NCI-H1436 (cell line): ENCODE measurements at regions not wholly inside any gene's neighbourhood (a gene's known extent, or its start where the extent isn't known, plus 50 kb on each side); places are given as distances from the start of the nearest gene placed in this dataset.
"Not testable (repeated sequence)": the region's sequence is repeated elsewhere in the genome, so short reads cannot be mapped to it uniquely, and the experiment has no call there.

ENCODE experiments used
- DNase-seq: peaks from one replicate; lab custom pipeline; 2025; lab: John Stamatoyannopoulos, UW

DNA sequence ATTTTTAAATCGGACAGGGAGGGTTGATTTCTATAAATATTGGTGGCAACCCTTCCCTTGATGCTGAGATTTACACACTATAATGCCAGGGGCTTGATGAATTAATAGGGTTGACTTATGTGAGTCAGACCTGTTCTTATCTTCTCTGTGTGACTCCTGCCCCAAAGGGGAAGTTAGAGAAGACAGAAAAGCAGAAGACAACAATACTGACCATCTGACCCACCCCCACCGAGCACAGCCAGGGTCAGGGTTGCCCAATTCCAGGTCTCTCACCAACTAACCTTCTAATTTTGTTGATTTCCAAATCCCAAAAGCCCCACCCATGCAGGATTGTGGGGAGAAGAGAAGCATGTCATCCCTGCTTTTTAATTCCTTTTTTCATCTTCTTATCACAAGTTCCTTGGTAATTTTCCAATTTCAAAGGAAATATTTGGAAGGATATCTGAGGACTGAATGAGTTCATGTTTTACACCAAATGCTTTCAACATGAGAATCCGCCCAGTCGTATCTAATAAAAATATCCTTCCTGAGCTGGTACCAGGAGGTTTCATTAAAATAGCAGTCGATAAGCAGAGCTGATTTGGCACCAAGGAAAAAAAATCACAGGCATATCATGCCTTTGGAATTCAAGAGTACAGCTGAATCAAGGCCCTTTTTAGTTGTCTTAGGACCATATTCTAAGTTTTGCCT lies 603.4 kb upstream of the CDH11 start:
- DNase-seq: no peak

DNA sequence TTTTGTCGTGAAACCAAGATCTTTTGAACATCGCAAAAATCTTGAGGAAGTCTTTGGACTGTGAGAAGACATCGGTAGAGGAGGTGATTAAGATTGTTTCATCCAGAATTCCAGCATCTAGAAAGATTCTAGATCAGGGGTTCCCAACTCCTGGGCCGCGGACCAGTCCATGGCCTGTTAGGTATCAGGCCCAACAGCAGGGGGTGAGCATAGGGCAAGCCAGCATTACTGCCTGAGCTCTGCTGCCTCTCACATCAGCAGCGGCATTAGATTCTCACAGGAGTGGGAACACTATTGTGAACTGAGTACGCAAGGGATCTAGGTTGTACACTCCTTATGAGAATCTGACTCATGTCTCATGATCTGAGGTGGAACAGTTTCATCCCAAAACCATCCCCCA lies 600.6 kb upstream of the CDH11 start:
- no peak for DNase-seq

DNA sequence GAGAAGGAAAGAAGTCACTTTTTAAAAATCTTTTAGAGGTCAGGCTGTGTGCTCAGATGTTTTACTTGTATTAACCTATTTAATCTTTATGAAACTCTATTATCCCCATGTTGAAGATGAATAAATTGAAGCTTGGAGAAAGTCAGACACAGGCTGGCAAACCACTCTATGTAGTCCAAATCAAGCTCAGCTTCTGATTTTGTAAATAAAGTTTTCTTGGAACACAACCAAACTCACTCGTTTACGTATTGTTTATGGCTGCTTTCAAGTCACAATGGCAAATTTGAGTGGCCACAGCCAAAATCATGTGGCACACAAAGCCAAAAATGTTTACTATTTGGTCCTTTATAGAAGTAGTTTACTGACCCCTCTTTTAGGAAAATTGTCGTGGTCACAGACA lies 596.0 kb upstream of the CDH11 start:
- no peak for DNase-seq

DNA sequence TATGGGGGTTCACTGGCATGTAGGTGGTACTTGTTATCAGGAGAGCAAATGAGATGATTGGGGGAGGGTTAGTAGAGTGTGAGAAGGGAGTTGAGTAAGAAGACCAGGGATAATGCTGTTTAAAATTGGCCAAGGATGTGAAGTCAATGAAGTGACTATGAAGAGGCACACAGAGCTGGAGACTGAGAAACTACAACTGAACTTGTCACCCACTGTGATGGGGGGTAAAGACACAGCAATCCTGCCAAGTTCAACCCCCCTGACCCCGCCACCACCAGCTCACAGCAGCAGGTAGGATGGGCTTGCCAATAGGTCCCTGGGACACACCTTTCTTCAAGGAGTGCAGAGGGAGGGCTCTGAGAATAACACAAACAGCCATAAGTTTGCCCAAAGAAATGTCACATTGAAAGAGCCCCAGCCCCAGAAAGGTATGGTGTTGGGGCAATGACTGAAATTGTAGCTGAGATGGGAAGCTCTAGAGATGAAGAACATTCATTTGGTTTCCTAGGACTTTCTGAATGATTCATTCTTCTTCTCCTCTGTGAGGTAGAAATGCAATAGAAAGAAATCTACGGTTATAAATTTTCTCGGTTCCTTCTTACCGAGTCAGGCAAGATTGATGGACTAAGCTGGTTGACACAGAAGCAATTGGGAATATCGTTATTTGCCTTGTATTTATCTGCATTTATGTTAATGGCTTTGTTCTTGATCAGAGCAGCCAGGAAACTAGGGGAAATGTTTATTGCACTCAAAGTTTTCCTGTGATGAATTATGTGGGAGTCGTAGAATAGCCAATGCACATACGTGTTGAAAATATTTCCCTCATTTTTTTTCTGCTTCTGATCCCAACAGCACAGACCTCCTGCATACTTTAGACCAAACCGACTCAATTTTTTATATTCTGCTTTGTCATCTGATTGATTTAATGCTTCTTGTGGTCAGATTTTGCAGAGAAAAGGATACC lies 595.2 kb upstream of the CDH11 start:
- DNase-seq: no peak

DNA sequence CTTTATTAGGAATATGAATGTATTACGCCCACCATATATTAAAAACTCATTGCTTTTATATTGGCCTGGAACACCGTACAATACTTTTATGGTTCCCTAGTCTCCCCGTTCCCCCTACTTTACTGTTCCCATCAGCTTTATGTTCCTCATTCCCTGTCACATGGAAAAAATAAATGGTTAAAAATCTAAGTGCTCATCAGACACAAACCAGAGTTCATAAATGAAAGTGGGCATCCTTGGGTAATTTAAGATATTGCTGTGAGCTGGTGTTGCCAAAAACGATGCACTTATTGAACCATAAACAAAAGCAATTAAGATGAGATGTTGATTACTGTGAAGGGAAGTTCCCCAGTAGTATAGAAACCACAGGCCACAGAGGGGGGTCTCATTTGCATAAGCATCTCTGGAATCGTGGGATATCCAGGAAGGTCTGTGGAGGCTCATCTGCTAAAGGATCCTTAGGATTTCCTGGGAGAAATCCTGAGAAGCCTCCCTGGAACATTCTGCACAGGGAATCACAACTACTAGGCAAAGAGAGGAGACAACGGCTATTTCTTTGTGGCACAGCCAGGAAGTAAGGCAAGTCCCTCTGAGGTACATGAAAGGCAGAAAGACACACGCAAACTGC lies 591.4 kb upstream of the CDH11 start:
- no peak for DNase-seq

DNA sequence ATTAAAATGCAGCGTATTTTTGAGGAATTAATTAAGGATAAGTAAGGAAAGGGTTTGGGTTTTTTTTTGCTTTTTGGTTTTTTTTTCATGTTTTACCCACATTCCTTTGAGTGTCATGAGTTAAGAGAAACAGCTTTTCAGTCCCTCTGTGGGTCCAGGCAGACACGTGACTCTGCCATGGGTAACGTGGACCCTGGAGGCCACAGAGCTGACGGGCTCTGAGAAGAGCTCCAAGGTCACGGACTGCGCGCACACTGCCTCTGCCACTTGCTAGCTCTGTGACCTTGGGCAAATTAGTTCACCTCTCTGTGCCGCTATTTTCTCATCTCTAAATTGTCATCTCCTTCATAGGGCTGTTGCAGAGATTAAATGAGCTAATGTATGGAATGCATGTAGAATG lies 588.2 kb upstream of the CDH11 start:
- DNase-seq: no peak

DNA sequence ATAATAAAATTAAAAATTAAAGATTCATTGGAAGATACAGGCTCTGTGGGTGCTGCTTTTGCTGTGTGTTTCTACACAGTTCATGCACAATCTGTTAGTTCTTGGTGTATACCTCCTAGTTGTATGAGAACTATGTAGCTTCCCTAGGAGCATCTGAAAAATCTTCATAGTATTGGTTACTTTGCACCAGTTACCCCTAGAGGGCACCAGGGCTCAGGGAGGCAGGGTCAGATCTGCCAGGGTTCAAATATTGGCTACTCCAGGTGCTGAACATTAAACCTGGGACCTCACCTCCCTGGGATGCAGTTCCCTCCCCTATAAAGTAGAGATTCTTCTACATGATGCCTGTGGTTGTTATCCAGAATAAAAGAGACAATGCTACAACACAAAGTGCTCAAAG lies 583.0 kb upstream of the CDH11 start:
- no peak for DNase-seq

DNA sequence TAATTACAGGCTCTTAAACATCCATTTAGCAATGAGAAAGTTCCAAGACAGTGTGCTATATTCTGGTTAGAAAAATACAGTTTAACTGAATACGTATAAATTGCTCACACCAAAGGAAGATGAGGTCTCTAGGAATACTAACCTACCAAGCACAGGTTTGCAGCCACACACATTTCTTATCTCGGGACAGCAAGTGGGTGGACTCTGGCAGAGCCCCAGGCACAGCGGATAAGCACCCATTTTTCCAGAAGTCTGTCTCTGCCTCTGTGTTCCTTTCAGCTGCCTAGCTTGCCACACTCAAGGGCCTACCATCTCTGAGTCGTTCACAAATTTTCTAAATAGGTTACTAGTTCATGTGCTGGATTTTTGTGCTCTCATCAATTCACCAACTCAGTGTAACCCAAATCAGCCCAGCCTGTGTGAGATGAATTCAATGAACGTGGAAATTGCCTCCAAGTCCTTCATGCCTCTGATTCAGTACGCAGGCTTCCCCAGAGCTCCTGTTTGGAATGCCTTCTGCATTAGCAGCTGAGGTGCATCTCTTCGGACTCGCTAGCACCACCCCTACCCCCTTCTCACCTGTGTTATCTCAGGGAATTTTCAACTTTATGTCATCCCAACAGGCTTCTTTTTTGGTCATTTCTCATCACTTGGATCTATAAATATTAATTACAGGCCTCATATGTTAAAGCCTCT lies 581.0 kb upstream of the CDH11 start:
- DNase-seq: no peak

DNA sequence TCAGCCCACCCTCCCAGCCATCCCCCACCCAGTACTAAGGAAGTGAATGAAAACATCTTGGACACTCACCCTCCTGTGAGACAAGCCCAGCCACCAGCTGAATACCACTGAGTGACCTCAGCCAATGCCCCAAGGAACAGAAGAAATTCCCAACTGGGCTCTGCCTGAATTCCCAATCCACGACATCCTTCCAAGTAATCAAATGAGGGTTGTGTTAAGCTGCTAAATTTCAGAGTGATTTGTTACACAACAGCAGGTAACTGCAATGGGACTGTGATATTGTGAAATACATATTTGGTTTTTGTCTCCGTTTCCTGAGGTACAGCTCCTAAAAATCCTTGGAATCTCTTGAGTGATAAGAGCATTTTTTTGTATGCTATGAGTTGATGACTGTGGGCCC lies 578.7 kb upstream of the CDH11 start:
- no peak for DNase-seq

DNA sequence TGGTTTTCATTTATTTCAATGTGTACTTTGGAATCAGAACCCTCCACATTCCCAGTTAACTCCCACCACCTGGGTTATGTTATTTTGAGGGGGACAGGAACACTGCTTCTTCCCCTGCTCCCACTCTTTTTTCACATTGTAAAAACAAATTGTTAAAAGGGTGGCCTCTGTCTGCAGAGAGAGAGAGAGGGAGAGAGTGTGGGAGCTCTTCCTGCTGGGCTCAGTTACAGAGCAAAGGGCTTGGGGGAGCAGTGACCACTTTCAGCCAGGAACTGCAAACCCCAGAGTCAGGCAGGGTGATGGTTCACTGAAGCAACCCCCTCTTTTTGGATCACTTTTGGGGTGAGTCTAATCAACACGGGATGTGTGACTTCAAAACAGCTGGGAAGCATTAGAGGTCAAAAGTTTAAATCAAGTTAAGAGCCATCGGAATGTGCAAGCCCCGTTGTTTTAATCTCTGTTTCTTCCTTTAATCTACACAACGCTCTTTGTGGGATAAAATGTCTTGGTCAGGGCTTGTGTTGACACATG lies 577.0 kb upstream of the CDH11 start:
- DNase-seq: no peak

DNA sequence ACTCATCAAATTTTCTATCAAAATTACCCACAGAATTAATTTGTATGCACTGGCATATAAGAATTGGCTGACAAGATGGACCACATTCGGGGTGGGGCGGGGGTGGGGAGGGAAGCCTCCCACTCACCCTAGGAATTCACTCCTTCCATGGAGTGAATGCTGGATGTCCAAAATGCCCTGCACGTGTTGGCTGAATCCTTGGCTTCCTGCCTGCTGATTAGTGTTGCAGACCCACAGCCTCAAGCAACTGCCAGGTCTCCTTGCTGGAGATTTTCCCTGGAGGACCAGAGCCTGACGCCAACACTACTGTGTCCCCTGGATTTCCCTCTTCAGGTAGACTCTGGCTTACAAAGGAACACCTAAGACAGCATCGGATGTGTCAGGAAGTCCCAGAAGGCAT lies 575.7 kb upstream of the CDH11 start:
- DNase-seq: no peak

DNA sequence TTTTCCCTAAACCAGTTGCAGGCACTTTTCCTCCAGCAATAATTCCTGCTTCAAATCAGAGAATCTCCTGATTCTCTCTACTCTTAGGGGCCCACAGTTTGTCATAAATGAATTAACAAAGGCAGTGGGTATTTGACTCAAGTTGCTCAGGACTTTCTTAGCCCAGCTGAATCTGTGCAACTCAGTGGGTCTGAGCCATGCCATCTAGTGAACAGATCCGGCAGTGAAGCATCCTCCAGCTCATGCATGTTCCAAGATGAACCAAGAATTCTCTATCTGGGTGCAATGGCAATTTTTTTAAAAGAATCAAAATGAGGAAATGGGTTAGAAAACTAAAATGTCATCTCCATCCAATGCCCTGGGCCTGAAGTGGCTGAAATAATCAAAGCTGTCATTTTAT lies 575.2 kb upstream of the CDH11 start:
- no peak for DNase-seq

DNA sequence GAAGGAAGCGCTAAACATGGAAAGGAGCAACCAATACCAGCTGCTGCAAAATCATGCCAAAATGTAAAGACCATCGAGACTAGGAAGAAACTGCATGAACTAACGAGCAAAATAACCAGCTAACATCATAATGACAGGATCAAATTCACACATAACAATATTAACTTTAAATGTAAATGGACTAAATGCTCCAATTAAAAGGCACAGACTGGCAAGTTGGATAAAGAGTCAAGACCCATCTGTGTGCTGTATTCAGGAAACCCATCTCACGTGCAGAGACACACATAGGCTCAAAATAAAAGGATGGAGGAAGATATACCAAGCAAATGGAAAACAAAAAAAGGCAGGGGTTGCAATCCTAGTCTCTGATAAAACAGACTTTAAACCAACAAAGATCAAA lies 570.0 kb upstream of the CDH11 start:
- DNase-seq: not testable (repeated sequence)

DNA sequence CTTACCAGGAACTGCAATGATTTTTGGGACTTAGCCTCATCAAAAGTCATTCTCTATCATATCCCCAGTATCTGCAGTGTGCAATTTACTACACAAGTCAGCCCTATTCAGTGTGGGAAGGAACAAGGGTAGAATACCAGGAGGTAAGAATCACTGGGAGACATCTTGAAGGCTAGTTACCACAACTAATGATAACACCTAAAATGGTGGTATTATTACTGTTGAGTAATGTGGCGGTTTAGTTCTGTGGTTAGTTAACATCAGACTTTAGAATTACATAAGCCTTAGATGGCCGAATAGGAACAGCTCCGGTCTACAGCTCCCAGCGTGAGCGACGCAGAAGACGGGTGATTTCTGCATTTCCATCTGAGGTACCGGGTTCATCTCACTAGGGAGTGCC lies 567.9 kb upstream of the CDH11 start:
- no peak for DNase-seq

DNA sequence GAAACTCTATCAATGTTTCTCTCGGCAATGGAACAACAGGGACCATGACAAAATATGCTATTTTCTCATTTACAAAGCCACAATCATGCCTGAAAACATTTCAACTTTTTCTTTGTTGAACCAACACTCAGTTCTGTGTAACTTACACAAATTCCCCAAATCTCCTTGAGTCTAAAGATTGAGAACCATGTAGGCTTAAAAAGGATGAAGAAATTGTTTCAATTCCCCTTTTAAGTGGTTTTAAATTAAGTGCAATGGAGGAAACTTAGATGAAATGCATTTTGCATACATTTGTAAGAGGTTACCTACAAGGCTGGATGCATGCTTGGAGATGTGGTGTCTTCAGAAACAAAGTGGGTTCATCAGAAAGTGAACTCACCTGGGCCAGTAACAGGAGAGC lies 566.4 kb upstream of the CDH11 start:
- no peak for DNase-seq

DNA sequence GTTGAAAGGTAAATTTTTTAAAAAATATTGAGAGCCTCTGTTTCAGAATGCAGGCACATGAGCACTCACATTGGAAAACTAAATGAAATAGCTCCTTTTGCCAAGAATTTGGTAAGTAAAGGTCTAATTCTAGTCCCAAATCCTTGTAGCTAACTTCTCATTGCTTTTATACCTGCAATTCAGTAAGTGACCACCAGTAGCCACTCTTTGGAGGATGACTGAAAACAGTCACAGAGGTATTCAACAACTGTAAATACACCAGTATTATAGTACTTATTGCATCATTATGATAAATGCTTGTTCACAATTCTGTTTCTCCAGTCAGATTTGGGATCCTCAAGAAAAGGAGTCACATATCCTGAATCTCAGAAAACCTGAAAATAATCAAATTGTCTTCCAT lies 562.4 kb upstream of the CDH11 start:
- no peak for DNase-seq

DNA sequence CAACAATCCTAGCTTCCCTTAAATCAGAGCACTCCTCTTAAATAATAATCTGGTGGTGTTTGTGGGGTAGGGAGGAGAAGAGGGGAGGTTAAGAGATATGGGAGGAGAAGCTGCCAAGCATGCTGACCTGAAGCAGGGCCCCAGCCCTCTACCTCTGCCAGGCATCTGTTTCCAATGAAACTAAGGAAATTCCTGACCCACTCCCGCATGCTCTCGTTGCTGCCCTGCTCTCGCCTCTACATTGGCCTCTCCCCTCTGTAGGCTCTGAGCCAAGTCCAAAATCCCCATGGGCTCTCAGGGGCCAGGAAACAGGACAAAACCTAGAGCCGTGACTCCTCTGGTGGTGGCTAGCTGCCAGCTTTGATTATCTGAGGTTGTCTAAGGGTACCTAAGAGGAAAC lies 559.5 kb upstream of the CDH11 start:
- no peak for DNase-seq

DNA sequence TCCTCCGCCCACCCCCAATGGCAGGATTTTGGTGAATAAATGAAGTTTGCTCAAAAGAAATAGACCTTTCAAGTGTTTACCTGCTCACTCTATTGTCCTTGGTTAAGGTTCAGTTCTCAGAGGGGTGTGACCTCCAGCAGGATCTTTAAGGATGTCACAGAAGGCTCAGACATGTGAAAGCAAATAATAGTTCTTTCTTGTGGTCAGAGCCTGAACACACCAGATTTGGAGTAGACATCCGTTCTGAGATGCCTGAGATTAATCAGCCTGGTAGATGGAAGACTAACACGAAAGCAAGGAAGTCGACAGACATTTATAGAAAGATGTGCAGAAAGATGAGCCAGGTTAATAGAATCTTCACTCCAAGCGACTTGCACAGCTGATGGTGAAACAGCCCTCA lies 557.9 kb upstream of the CDH11 start:
- no peak for DNase-seq

DNA sequence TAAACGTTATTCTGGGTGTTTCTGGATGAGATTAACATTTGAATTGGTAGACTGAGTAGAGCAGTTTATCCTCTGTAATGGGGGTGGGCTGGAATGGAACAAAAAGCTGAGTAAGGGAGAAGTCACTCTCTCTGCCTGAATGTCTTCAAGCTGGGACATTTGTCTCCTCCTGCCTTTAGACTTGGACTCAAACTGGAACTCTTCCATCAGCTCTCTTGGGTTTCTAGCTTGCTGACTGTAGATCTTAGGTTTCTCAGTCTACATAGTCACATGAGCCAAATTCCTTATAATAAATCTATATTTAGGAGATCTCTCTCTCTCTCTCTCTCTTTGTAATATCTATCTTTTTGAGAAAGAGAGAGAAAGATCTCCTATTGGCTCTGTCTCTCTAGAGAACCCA lies 553.3 kb upstream of the CDH11 start:
- no peak for DNase-seq

DNA sequence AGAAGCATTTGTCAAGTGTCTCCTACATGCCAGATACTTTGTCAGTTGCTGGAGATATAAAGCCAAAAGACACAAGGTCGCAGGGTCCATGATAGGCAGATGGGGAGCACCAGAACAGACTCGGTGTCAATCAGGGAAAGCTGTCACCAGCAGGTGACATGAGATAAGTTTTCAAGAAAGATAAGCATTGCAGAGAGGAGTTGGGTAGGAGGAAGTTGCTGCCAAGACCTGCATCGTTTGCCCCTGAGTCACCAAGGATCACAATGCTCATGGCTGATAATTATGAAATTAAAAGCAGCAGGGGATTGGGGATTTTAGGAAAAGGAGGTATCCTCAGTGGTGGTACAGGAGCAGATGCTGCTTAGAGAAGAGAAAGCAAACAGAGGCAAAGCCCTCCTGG lies 551.1 kb upstream of the CDH11 start:
- DNase-seq: no peak

DNA sequence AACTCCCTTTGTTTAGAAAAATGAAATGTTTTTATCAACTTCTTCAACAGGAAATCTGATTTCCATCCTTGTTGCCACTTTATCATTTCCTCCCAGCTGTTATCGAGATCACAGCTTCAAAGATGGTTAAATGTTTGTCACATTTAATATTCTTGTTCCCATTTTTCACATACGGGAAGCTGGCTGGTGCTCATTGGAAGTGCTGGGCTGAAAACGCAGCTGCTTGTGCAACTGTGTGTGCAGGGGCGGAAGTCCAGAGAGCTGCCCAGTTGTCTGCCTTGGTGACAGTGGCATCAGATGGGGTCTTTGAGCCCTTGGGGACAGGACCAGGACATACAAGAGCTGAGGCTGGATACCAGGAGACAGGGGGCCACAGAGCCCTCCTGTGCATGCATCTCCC lies 549.2 kb upstream of the CDH11 start:
- no peak for DNase-seq

DNA sequence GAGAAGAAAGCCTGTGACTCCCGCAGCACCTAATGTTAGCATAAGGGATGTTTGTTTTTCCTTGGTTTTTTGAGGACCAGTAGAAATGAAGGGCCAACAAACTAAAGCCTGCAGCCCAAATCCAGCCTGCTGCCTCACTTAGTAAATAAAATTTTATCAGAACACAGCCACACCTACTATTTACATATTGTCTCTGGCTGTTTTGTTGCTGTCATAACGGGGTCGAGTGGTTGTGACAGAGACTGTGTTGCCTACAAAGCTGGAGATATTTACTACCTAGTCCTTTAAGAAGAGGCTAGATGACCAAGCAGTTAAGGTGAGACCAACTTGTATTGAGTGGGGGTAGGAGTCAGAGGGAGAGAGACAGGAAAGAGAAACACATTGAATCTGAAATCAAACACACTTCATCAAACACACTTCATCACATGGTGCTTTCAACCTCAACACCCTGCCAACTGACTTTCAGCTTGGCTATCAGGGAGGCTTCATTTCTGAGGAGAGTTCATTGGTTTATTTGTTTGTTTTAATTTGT lies 546.3 kb upstream of the CDH11 start:
- DNase-seq: no peak
